ENCODE measurements at regions not wholly inside any gene's neighbourhood (a gene's known extent, or its start where the extent isn't known, plus 50 kb on each side); places are given as distances from the start of the nearest gene placed in this dataset.

DNA sequence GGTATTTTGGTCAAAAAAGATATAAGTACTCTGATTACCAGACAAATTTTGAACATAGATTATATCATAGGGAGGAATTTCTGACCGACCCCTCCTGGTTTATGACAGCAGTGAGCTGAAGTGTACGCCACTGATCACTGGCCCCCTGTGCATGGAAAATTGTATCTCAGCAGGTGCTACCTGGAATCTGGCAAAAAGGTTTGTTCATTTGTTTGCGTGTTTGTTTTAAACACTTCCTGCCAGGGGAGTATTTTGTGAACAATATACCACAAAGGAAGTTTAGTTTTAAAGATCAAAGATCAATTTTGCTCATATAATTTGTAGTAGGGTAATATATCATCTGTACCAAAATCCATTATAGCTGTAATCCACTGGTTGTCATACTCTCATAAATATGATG is 219.7 kb upstream of the TENM3 start:
- no peaks in the 10 kb centered on the region for H3K36me3 ChIP-seq (ENCODE audit: insufficient read depth, low read depth, low read length)
- H3K4me1 ChIP-seq (ENCODE audit: insufficient read depth, low read length) = no peaks in the 10 kb centered on the region; the same call in 1 of the 2 replicates
- no peaks in the 10 kb centered on the region for H3K27me3 ChIP-seq (ENCODE audit: insufficient read depth, low read length)
- H3K9ac ChIP-seq (ENCODE audit: low read depth, low read length) = no peak overlapping the region
- no peak overlapping the region for H3K4me3 ChIP-seq (ENCODE audit: low read length)
- no peak overlapping the region for H3K27ac ChIP-seq (ENCODE audit: low read length)
- H3K9me3 ChIP-seq (ENCODE audit: insufficient read depth, low read depth, low read length) = peaks cover 6% of the 10 kb centered on the region; the same call in 1 of the 2 replicates

DNA sequence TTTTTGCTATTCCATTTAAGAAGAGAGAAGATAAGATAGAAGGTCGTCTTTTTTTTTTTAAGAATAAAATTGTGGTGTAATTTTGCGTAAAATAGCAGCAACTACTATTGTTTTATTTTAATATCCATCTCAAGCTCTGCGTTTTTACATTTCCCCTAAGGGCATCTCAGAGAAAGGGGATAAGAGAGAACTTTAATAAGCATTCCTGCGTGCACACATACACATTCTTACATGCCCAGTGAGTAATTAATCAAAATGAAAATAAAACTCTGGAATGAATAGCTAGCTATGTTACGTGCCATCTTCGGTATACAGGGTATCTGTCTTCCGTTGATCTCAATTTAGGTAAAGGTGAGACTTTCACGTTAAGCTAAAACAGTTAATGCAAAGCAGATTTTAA is 200.3 kb upstream of the TENM3 start:
- H3K4me1 ChIP-seq (ENCODE audit: insufficient read depth, low read length) = no peaks in the 10 kb centered on the region
- H3K9ac ChIP-seq (ENCODE audit: low read depth, low read length) = no peak overlapping the region
- H3K27me3 ChIP-seq (ENCODE audit: insufficient read depth, low read length) = no peaks in the 10 kb centered on the region
- no peaks in the 10 kb centered on the region for H3K36me3 ChIP-seq (ENCODE audit: insufficient read depth, low read depth, low read length)
- H3K9me3 ChIP-seq (ENCODE audit: insufficient read depth, low read depth, low read length) = no peaks in the 10 kb centered on the region
- H3K4me3 ChIP-seq (ENCODE audit: low read length) = no peak overlapping the region
- no peak overlapping the region for H3K27ac ChIP-seq (ENCODE audit: low read length)

GRCh38 chr4:182048871-182049270 is 194.3 kb upstream of the TENM3 start:
- no peak overlapping the region for H3K27ac ChIP-seq (ENCODE audit: low read length)
- H3K36me3 ChIP-seq (ENCODE audit: insufficient read depth, low read depth, low read length) = no peaks in the 10 kb centered on the region

GRCh38 chr4:182056866-182057265 is 186.3 kb upstream of the TENM3 start:
- H3K36me3 ChIP-seq (ENCODE audit: insufficient read depth, low read depth, low read length) = no peaks in the 10 kb centered on the region
- H3K9me3 ChIP-seq (ENCODE audit: insufficient read depth, low read depth, low read length) = peaks cover 14% of the 10 kb centered on the region; the same call in 1 of the 2 replicates
- no peaks in the 10 kb centered on the region for H3K27me3 ChIP-seq (ENCODE audit: insufficient read depth, low read length)
- no peaks in the 10 kb centered on the region for H3K4me1 ChIP-seq (ENCODE audit: insufficient read depth, low read length)
- no peak overlapping the region for H3K9ac ChIP-seq (ENCODE audit: low read depth, low read length)
- H3K27ac ChIP-seq (ENCODE audit: low read length) = no peak overlapping the region
- no peak overlapping the region for H3K4me3 ChIP-seq (ENCODE audit: low read length)

More at GRCh38 chr4:182048871-182049270, 194.3 kb upstream of the TENM3 start:
- H3K9me3 ChIP-seq (ENCODE audit: insufficient read depth, low read depth, low read length) = no peaks in the 10 kb centered on the region
- H3K9ac ChIP-seq (ENCODE audit: low read depth, low read length) = no peak overlapping the region
- H3K4me3 ChIP-seq (ENCODE audit: low read length) = no peak overlapping the region
- H3K4me1 ChIP-seq (ENCODE audit: insufficient read depth, low read length) = no peaks in the 10 kb centered on the region; the same call in 1 of the 2 replicates
- H3K27me3 ChIP-seq (ENCODE audit: insufficient read depth, low read length) = no peaks in the 10 kb centered on the region

- Histone ChIP-seq H3K27me3 (ENCODE audit: insufficient read depth, low read length) (no peaks in the 10 kb centered on the region), H3K36me3 (ENCODE audit: insufficient read depth, low read depth, low read length) (no peaks in the 10 kb centered on the region), H3K9me3 (ENCODE audit: insufficient read depth, low read depth, low read length) (peaks cover 14% of the 10 kb centered on the region; the same call in 1 of the 2 replicates), H3K4me3 (ENCODE audit: low read length) (no peak overlapping the region), H3K27ac (ENCODE audit: low read length) (no peak overlapping the region), H3K4me1 (ENCODE audit: insufficient read depth, low read length) (peaks cover 14% of the 10 kb centered on the region; the same call in 1 of the 2 replicates), H3K9ac (ENCODE audit: low read depth, low read length) (no peak overlapping the region)
Observed at GRCh38 chr4:182062458-182062857, 180.7 kb upstream of the TENM3 start.

DNA sequence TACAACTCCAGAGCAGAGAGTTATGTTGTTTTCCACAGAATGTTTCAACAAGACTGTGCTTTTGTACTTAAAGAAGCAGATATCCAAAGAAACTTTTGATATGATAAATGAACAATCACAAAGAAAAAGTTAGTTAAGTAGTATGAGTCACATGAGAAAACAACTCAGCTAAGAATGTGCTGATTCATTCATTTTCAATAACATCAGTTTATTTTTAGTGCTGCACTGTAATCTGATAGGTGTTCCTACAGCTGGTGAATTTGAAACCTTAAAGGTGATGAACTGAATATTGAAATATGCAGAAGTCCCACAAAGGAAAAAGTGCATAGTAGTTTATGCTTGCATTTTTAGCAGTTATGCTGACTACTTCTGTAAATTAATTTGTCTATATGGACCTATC is 180.3 kb upstream of the TENM3 start:
- Histone ChIP-seq H3K27ac (ENCODE audit: low read length) (no peak overlapping the region), H3K9ac (ENCODE audit: low read depth, low read length) (no peak overlapping the region), H3K27me3 (ENCODE audit: insufficient read depth, low read length) (no peaks in the 10 kb centered on the region), H3K4me1 (ENCODE audit: insufficient read depth, low read length) (peaks cover 15% of the 10 kb centered on the region; the same call in 1 of the 2 replicates), H3K4me3 (ENCODE audit: low read length) (no peak overlapping the region), H3K9me3 (ENCODE audit: insufficient read depth, low read depth, low read length) (peaks cover 14% of the 10 kb centered on the region; the same call in 1 of the 2 replicates), H3K36me3 (ENCODE audit: insufficient read depth, low read depth, low read length) (no peaks in the 10 kb centered on the region)

GRCh38 chr4:182063651-182064050 is 179.6 kb upstream of the TENM3 start:
- no peaks in the 10 kb centered on the region for H3K27me3 ChIP-seq (ENCODE audit: insufficient read depth, low read length)
- no peak overlapping the region for H3K9ac ChIP-seq (ENCODE audit: low read depth, low read length)
- H3K27ac ChIP-seq (ENCODE audit: low read length) = no peak overlapping the region
- H3K4me1 ChIP-seq (ENCODE audit: insufficient read depth, low read length) = peaks cover 17% of the 10 kb centered on the region; the same call in 1 of the 2 replicates
- peaks cover 14% of the 10 kb centered on the region; the same call in 1 of the 2 replicates for H3K9me3 ChIP-seq (ENCODE audit: insufficient read depth, low read depth, low read length)
- no peaks in the 10 kb centered on the region for H3K36me3 ChIP-seq (ENCODE audit: insufficient read depth, low read depth, low read length)
- no peak overlapping the region for H3K4me3 ChIP-seq (ENCODE audit: low read length)

DNA sequence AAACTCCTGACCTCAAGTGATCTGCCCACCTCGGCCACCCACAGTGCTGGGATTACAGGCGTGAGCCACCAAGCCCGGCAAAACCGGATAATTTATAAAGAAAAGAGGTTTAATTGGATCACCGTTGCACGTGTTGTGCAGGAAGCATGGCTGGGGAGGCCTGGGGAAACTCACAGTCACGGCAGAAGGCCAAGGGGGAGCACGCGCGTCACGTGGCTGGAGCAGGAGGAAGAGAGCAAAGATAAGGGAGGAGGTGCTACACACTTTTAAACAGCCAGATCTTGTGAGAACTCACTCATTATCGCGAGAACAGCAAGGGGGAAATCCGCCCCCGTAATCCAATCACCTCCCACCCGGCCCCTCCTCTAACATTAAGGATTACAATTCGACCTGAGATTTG is 177.9 kb upstream of the TENM3 start:
- Histone ChIP-seq H3K4me3 (ENCODE audit: low read length) (no peak overlapping the region), H3K9me3 (ENCODE audit: insufficient read depth, low read depth, low read length) (peaks cover 7% of the 10 kb centered on the region; the same call in 1 of the 2 replicates), H3K27ac (ENCODE audit: low read length) (no peak overlapping the region), H3K36me3 (ENCODE audit: insufficient read depth, low read depth, low read length) (no peaks in the 10 kb centered on the region), H3K9ac (ENCODE audit: low read depth, low read length) (no peak overlapping the region), H3K27me3 (ENCODE audit: insufficient read depth, low read length) (no peaks in the 10 kb centered on the region), H3K4me1 (ENCODE audit: insufficient read depth, low read length) (peaks cover 25% of the 10 kb centered on the region)

GRCh38 chr4:182066037-182066436 is 177.2 kb upstream of the TENM3 start:
- Histone ChIP-seq H3K27ac (ENCODE audit: low read length) (no peak overlapping the region), H3K36me3 (ENCODE audit: insufficient read depth, low read depth, low read length) (no peaks in the 10 kb centered on the region), H3K4me3 (ENCODE audit: low read length) (no peak overlapping the region), H3K9ac (ENCODE audit: low read depth, low read length) (no peak overlapping the region), H3K9me3 (ENCODE audit: insufficient read depth, low read depth, low read length) (no peaks in the 10 kb centered on the region), H3K4me1 (ENCODE audit: insufficient read depth, low read length) (peaks cover 25% of the 10 kb centered on the region), H3K27me3 (ENCODE audit: insufficient read depth, low read length) (no peaks in the 10 kb centered on the region)

GRCh38 chr4:182067828-182068227 is 175.4 kb upstream of the TENM3 start:
- H3K27ac ChIP-seq (ENCODE audit: low read length) = no peak overlapping the region
- no peaks in the 10 kb centered on the region for H3K36me3 ChIP-seq (ENCODE audit: insufficient read depth, low read depth, low read length)
- no peaks in the 10 kb centered on the region for H3K9me3 ChIP-seq (ENCODE audit: insufficient read depth, low read depth, low read length)
- H3K9ac ChIP-seq (ENCODE audit: low read depth, low read length) = no peak overlapping the region
- no peak overlapping the region for H3K4me3 ChIP-seq (ENCODE audit: low read length)
- no peaks in the 10 kb centered on the region for H3K27me3 ChIP-seq (ENCODE audit: insufficient read depth, low read length)
- peaks cover 19% of the 10 kb centered on the region for H3K4me1 ChIP-seq (ENCODE audit: insufficient read depth, low read length)

DNA sequence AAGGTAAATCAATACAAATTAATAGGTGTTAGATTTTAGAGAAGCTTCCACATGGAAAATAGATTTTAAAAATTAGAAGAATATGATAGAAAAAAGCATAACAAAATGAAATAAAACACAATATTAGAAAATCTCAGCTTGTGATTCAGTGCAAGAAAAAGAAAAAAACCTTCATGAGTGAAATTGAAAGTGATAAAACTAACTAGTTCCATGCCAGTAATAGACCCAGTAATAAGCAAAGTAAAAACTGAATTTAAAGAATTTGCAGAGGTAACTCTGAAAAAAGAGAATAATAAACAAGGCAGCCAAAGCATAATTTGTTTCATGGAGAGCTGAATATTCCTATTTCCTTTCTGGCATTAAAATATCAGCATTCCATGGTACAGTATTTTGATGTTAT is 174.3 kb upstream of the TENM3 start:
- Histone ChIP-seq H3K9ac (ENCODE audit: low read depth, low read length) (no peak overlapping the region), H3K36me3 (ENCODE audit: insufficient read depth, low read depth, low read length) (no peaks in the 10 kb centered on the region), H3K4me3 (ENCODE audit: low read length) (no peak overlapping the region), H3K9me3 (ENCODE audit: insufficient read depth, low read depth, low read length) (peaks cover 6% of the 10 kb centered on the region; the same call in 1 of the 2 replicates), H3K4me1 (ENCODE audit: insufficient read depth, low read length) (peaks cover 11% of the 10 kb centered on the region), H3K27ac (ENCODE audit: low read length) (no peak overlapping the region), H3K27me3 (ENCODE audit: insufficient read depth, low read length) (no peaks in the 10 kb centered on the region)

- peaks cover 6% of the 10 kb centered on the region; the same call in 1 of the 2 replicates for H3K9me3 ChIP-seq (ENCODE audit: insufficient read depth, low read depth, low read length)
- H3K36me3 ChIP-seq (ENCODE audit: insufficient read depth, low read depth, low read length) = no peaks in the 10 kb centered on the region
- H3K4me3 ChIP-seq (ENCODE audit: low read length) = no peak overlapping the region
- no peak overlapping the region for H3K9ac ChIP-seq (ENCODE audit: low read depth, low read length)
- H3K4me1 ChIP-seq (ENCODE audit: insufficient read depth, low read length) = peaks cover 7% of the 10 kb centered on the region; the same call in 1 of the 2 replicates
- H3K27me3 ChIP-seq (ENCODE audit: insufficient read depth, low read length) = no peaks in the 10 kb centered on the region
- no peak overlapping the region for H3K27ac ChIP-seq (ENCODE audit: low read length)
Observed at GRCh38 chr4:182073278-182073677, 169.9 kb upstream of the TENM3 start.

All from iPS-20b (cell line).